HEK293 (cell line): ENCODE measurements at regions not wholly inside any gene's neighbourhood (a gene's known extent, or its start where the extent isn't known, plus 50 kb on each side); places are given as distances from the start of the nearest gene placed in this dataset.

Experiments
- CTCF ChIP-seq: fragments of 450-650 bp; formaldehyde crosslinking; IDR thresholded peaks from 2 replicates; pipeline ENCODE4 v1.5.1; 2016; ENCODE audit warnings: missing biosample characterization, missing genetic modification characterization
- FEZF1 ChIP-seq: fragments of 450-650 bp; formaldehyde crosslinking; IDR thresholded peaks from 2 replicates; pipeline ENCODE4 v1.5.1; 2016; ENCODE audit warnings: missing biosample characterization, missing genetic modification characterization
- GLIS1 ChIP-seq: fragments of 450-650 bp; formaldehyde crosslinking; IDR thresholded peaks from 2 replicates; pipeline ENCODE4 v1.5.1; 2016; ENCODE audit warnings: missing biosample characterization, missing genetic modification characterization
- KLF1 ChIP-seq: fragments of 450-650 bp; formaldehyde crosslinking; IDR thresholded peaks from 2 replicates; pipeline ENCODE4 v1.5.1; 2016; ENCODE audit warnings: missing biosample characterization, missing genetic modification characterization
- KLF7 ChIP-seq: fragments of 450-650 bp; formaldehyde crosslinking; IDR thresholded peaks from 2 replicates; pipeline ENCODE4 v1.5.1; 2016; ENCODE audit warnings: missing biosample characterization, missing genetic modification characterization, borderline replicate concordance
- ZBTB21 ChIP-seq: fragments of 450-650 bp; formaldehyde crosslinking; IDR thresholded peaks from 2 replicates; pipeline ENCODE4 v1.5.1; 2017; ENCODE audit warnings: missing biosample characterization, missing genetic modification characterization
- ZNF174 ChIP-seq: fragments of 450-650 bp; formaldehyde crosslinking; IDR thresholded peaks from 2 replicates; pipeline ENCODE4 v1.5.0; 2017; ENCODE audit warnings: missing biosample characterization, mild to moderate bottlenecking, missing genetic modification characterization
- TF ChIP-seq, protein P1 (sequence below): fragments of 450-650 bp; formaldehyde crosslinking; optimal IDR thresholded peaks from 2 replicates; pipeline ENCODE3; 2016; ENCODE audit warnings: missing biosample characterization, mild to moderate bottlenecking, missing genetic modification characterization
- TF ChIP-seq, protein P2 (sequence below): fragments of 450-650 bp; formaldehyde crosslinking; IDR thresholded peaks from 2 replicates; pipeline ENCODE4 v1.5.1; 2016; ENCODE audit warnings: missing biosample characterization, missing genetic modification characterization

- TF ChIP-seq, protein P1, sequence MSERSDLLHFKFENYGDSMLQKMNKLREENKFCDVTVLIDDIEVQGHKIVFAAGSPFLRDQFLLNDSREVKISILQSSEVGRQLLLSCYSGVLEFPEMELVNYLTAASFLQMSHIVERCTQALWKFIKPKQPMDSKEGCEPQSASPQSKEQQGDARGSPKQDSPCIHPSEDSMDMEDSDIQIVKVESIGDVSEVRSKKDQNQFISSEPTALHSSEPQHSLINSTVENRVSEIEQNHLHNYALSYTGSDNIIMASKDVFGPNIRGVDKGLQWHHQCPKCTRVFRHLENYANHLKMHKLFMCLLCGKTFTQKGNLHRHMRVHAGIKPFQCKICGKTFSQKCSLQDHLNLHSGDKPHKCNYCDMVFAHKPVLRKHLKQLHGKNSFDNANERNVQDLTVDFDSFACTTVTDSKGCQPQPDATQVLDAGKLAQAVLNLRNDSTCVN (tag by site-specific recombination) = no peak
- TF ChIP-seq GLIS1 (tag by site-specific recombination) (no peak), CTCF (tag by site-specific recombination) (no peak), KLF7 (no peak), FEZF1 (tag by site-specific recombination) (no peak), KLF1 (no peak), ZBTB21 (tag by site-specific recombination) (no peak), ZNF174 (tag by site-specific recombination) (no peak)
- TF ChIP-seq, protein P2, sequence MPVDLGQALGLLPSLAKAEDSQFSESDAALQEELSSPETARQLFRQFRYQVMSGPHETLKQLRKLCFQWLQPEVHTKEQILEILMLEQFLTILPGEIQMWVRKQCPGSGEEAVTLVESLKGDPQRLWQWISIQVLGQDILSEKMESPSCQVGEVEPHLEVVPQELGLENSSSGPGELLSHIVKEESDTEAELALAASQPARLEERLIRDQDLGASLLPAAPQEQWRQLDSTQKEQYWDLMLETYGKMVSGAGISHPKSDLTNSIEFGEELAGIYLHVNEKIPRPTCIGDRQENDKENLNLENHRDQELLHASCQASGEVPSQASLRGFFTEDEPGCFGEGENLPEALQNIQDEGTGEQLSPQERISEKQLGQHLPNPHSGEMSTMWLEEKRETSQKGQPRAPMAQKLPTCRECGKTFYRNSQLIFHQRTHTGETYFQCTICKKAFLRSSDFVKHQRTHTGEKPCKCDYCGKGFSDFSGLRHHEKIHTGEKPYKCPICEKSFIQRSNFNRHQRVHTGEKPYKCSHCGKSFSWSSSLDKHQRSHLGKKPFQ (tag by site-specific recombination) = no peak
These were observed 78.1 kb upstream of the FSTL5 start for GRCh38 chr4:162241857-162242256.
